Germinal center (tissue), 1 donor: ENCODE measurements at regions not wholly inside any gene's neighbourhood (a gene's known extent, or its start where the extent isn't known, plus 50 kb on each side); places are given as distances from the start of the nearest gene placed in this dataset.

Experiments used
- DNase-seq: peaks from one replicate; pipeline ENCODE4 v3.0.0; 2012; ENCODE audit warnings: mixed read lengths, low spot score

DNA sequence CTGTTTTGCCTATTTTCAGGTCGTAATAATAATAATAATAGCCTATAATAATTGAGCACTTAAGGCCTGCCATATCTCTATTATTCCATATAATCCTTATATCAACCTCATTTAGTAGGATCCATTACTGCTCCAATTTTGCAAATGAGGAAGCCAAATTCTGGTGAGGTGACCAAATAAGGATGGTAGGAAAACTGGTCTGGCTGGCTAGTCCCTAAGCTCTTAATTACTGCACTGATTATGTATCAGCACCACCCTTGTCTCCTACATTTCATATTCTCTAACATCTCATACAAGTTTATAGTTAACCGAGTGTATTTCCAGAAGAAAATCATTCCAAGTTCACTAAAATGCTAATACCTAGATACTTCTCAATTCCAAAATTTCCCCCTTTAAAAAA lies 166.5 kb upstream of the RGMB start:
- no peak for DNase-seq

DNA sequence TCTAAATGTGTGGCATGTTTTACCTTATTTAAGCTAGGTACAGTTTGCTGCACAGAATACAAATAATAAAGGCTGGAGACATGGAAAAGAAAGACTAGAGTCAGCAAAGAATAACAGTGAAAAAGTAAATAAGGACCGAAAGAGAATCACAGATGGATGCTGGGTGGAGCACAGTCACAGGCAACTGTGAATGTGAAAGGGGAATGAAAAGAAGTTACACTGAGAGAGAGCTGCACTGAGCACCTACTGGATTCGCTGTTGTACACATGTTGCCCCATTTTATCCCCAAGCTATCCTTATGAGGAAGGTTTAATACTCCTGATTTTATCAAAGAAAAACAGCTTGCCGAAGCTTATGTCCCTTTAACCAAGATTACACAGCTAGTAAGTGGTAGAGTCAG lies 165.4 kb upstream of the RGMB start:
- no peak for DNase-seq

DNA sequence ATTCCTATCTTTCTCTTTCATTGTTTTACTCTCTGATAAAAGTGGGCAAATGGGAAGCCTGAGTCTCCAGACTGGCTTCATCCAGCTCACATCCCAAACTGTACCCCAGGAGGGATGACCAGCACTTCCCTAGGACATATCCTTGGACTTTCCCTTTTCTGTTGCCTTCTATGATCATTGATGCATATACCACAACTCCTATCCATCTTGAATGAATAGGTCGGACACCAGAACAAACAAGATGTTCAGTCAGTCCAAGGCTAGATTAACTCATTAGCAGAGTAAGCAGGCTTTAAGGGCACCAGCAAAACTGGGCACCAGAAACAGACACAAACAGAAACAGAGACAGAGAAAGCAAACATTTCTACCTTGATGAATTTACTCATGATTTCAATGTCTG lies 159.1 kb upstream of the RGMB start:
- no peak for DNase-seq

DNA sequence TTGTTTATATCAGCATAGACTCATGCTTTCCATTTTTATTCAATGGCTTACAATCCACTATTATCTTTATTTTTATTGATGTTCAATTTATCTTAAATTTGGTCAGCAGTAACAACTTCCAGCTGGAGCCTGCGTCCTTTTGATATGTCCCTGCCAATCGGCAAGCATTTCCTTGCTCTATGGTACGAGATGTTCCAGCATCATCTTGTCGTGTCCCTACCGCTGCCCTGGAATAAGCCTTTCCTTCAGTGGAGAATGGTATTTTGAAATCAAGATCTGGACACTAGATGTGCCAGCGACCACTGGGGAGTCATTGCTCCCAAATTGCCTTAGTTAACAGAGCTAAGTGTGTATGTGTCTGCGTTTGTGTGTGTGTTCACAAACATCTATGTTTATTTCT lies 151.6 kb upstream of the RGMB start:
- DNase-seq = no peak

DNA sequence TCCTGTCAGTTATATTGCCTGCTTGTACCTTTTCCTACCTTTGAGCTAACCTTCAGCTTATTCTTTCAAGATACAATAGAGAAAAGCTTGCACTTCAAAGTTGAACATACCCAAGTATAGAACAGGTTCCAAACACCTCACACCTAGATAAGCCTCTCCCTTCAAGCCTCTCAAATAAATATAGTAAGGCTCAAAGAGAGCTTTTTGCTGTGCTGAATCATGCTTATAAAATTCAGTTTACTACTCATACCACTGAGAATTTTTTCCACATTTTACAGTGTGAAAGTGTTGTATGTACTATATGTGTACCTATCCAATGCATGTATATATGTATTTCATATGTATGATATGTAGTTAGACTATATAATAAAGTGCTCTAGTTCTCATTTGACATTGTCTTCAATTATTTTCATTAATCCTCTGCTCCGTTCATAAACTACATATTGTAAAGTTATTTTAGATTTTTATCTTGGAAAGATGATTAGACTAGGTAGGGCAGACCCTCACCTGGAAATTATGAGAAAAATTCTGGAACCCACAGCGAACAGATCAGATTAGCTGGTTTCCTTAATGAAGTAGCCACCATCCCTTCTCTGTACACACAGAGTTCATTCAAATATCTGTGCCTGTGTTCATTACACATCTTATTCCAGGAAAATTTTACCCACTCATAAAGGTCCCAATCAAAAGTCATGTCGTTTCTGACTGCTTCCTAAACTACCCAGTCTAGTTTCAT lies 149.2 kb upstream of the RGMB start:
- DNase-seq = no peak

DNA sequence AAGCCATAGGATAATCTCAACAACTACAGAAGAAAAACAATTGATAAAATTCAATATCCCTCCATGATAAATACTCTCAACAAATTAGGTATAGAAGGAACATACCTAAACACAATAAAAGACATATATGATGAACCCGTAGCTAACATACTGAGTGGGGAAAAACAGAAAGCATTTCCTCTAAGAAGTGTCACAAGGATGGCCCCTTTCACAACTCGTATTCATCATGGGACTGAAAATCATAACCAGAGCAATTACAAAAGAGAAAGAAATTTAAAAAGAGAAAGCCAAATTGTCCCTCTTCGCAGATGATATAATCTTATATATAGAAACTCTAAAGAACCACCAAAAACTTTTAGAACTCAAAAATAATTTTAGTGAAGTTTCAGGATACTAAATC lies 146.3 kb upstream of the RGMB start:
- no peak for DNase-seq

DNA sequence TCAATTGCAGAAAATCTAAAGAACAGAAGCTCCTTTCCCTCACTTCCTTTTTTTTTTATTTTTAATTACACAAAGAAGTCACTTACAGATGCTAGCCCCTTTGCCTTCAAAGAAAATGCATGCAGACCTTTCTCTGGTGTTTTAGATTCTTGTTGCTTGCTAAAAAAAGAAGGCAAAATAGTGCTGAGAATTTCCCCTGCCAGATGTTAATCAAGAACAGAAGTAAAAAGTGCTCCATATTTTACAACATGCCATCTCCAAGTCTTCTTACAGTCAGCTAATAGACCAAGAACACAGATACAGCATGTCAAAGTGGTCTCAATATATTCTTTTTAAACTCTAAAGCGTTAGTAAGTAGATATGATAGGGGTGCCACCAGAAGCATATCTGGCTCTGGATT lies 142.8 kb upstream of the RGMB start:
- no peak for DNase-seq

DNA sequence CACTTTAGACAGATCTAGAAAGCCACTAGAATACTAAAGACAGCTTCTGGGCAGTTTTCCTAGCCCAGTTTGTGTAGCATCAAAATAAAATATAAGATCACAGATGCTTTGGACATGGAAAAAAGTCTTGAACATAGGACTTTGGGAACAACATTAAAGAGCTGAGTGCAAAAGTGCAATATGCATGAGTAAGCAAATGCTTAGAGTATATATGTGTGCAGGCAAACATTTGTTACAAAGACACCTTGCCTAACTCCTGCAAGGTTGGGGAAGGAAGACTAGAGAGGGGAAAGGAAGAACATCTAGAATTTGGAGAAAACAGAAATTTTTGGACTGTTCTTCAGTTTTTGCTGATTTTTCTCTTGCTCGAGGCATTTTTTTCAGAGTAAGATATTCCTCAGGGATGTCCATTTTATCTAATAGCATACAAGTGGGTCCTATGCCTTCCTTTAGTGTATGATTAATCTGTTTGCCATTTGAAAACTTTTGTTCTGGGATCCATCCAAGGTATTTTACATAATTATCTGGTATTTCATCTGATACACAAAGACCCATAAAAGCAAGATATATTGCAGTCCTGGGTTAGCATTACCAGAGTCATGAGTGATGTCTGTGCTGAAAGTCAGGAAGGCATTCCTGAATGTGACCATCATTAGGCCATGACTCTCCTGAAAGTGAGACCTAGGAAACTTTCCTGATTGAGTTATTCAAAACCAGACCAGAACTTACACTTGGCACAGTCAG lies 142.0 kb upstream of the RGMB start:
- DNase-seq = no peak

DNA sequence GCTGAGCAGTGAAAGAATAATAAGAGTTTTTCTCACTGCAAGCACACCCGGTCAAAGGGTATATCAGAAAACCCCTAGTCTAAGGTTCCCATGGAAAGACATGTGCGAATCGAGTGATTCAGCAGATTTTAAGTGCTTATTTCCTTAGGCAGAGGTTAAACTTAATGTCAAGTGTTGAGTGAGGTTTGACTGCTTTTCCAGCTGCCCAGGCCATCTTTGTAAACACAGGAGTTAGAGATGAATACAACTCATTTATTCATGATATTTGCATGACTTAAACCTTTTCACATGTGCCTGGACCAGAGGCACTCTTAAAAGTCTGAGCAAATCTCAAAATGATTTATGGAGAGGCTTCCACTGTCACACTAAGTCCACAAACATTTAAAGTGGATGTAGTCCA lies 137.8 kb upstream of the RGMB start:
- DNase-seq = no peak

DNA sequence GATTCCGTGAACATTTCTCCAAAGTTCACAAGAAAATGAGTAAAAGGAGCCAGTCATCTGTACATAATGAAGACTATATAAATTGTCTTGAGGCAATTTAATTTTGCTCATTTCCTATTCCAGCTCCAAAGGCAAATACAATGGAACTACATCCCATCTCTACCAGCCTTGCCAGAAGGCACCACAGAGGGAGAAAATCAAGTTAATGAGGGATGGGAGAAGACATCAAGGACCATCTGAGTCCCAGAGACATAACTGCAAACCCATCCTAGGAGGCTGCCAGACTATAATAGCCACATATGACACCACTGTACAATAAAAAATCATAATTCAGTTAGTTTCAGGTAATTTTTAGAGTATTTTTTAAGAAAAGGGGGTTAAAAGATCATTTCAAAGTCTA lies 136.3 kb upstream of the RGMB start:
- no peak for DNase-seq

DNA sequence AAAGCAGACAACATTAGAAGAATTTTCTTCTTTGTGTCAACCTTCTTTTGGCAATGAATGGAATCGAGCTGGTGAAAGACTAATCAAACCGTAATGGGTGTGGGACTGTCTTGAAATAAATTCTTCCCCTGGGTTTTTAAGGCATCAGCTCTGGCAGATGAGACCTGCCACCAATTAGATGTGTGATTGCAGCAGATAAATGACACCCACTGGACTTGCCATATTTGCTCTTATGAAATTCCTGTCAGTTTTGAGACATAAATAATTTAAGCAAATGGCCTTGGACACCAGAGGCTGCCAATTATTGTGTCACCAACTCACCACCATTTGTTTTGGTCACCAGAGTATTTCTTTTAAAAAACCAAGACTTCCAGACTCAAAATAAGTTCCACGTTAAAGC lies 135.9 kb upstream of the RGMB start:
- DNase-seq = no peak

DNA sequence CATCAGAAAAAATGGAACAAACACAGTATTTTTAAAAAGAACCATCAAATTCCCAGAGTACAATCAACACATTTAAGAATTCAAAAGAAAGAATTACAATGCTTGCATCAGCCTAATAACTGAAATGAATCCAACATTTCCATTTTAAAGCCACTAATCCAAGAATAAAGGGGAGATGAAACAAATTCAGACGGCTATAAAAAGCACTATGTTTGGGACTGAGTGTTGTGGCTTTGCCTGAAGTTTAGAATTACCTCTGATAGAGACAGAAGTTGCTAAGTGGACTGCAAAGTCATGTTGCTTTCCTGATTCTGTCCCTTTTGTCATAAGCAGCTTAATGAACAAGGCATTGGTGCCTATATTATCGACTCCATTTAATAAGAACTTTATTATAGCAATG lies 135.4 kb upstream of the RGMB start:
- no peak for DNase-seq

DNA sequence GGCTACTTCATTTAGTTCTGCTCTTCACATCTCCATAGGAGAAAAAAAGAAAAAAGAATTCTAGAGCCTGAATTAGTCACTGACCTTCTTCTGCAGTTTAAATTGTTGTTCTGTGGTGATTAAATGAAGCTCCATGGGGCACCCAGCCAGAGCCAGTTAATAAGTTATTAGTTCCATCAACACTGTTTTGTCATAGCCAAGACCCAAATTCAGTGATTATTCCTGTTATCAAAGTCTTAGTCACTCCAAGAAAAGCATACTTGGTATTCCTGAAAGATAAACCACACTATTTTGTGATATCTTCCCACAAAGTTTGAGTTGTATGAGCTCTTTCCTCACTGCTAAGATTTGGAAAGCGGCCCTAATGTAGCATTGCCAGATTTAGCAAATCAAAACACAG lies 134.8 kb upstream of the RGMB start:
- DNase-seq = no peak

DNA sequence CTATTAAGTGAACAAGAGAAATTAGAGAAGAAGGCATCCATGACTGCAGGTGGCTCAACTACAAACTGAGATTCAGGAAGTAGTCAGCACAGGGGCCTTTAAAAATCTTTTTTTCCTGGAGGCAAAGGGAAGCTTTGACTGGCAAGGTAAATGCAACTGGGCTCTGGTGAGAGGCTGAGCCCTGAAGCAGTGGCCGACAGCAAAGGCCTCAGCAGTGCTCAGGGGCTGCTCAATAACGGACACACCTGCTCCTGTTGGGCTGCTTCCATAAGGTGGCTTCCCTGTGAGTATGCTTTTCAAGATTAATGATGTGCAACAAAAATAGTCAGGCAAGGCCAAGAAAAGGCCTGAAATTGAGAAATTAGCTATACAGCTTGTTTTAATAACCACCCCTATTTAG lies 134.2 kb upstream of the RGMB start:
- DNase-seq = no peak

DNA sequence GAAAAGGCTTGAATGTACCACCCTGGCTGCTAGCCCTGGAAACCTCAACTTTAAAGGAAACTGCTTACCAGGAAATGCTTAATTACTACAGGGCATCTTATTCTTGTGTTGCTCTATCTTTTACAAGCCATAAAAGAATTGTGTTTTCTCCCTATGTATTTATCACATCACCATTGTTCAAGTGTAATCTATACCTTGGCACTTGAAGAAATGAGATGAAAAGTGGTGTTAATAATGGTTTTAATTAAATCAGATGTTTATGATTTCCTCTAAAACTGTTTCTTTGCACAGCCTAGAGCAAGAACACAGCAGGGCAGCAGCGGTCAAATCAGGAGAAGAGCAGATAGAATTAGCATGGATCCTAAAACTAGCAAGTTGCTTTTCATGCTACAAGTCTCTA lies 131.8 kb upstream of the RGMB start:
- no peak for DNase-seq

DNA sequence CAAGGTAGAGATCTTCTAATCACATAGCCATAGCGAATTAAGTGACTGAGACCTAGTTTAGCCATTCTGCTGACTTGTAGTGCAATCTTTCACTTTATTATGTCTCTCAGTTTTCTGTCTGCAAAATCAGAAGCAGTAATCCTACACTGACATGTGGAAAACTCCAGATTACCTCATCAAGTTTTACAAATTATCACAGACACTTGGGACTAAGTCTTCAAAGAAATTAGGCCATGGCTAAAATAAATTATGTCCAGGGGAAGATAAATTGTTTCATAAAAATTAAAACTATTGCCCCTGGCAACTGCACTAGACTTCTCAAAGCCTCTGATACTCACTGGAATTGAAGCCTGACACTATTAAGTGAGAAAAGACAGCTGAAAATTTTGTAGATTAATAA lies 129.9 kb upstream of the RGMB start:
- DNase-seq = no peak

DNA sequence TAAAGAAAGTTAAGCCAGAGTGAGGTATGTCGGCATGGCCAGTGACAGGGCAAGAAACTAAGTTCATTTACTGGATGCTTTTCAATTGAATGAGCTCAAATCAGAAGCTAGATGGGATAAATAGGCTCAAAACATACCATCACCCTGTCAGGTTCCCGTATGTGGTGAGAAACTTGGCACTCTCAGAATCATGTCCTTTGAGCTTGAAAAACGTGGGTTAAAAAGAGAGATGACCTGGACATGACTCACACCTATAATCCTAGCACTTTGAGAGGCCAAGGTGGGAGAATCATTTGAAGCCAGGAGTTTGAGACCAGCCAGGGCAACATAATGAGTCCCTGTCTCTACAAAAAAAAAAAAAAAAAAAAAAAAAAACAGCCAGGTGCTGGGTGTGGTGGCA lies 121.7 kb upstream of the RGMB start:
- DNase-seq = no peak

DNA sequence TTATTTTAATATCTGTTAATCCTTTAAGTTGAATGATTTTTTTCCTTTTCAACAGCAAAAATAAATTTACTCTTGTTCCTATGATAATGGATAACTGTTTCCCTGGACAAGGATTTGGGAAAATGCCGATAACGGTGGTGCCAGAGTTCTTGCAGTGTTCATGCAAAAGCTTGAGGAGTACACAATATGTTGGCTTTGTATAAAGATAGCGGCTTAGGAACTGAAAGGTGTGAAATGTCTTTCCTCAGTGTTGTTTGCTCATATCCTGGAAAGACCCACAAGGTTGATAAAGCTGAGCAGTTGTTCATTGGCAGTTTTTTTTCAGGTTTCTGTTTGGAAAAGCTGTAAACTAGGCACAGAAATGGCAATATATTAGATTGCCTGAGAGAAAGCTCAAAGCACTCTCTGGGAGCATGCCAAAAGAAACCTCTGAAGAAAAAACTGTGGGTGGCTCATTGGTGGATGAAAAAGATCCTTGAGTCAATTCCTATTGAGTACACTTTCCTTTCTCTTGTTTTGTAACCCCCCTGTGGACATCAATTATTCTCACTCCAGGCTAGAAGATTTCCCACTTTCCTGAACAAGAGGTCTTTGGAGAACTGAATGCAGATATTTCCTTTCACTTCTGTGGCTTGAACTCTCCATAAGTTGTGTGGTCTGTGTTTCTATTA lies 117.2 kb upstream of the RGMB start:
- no peak for DNase-seq

DNA sequence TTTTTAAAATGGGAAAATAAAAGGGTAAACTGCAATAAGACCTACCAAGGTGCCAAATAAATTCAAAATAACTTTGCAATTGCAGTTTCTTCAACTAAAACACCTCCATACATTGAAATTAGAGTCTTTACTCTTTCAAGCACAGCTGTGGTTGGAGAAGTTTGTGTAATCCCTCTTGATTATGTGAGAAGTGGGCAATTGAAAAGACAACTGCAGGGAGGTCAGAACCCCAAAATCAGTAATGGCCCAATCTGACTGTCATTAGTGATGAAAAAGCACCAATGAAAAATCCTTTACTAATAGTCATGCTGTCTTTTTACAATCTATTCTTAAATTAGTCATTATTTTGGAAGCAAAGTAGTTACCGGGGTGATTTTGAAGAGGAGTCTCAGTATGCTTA lies 116.7 kb upstream of the RGMB start:
- no peak for DNase-seq

DNA sequence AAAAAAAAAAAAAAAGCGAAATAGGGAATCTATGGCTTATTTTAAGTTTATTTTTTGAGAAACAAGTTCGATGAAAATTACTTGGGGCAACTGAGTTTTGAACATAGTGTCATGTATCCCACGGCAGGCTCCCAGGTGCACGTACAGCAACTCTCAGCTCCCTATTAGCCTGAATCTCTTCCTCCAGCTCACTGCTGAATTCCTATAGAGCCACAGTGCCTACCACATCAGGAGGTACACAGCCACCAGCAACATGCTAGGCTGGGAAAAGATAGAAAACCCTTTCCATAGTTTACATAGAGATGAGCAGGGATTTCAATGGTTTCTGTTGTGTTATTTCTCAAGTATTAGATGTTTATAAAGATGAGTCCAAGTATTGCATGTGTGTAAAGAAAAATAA lies 115.9 kb upstream of the RGMB start:
- DNase-seq = no peak

DNA sequence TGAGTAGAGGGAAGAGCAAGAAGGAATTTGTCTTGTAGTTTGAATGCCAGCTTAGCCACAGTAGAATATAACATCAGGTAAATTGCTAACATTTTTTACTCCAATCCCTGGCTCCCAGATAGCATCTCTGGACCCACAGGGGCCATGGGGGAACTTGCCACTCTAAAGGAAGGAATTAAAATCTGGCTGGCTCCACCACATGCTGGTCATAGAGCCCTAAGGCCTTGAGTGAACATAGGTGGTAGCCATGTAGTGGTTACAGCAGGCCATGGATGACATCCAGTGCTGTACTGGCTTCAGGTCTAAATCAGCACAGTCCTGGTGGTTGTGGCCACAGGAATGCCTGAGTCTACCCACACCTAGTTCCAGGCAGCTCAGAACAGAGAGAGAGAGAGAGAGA lies 109.9 kb upstream of the RGMB start:
- DNase-seq = no peak

DNA sequence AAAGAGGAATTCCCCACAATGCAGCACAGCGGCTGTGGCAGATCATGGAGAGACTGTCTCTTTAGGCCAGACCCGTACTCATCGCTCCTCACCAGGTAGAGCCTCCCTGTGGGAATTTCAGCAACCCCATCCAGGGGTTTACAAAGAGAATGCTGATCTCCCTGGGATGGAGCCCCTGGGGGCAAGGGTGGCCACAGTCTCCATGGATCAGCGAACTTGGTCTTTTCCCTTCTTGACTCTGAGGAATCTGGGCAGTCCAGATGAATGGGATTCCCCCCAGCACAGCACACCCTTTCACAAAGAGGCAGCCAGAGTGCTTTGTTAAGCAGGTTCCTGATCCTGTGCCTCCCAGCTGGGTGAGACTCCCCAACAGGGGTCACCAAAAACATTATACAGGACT lies 108.7 kb upstream of the RGMB start:
- DNase-seq = no peak

DNA sequence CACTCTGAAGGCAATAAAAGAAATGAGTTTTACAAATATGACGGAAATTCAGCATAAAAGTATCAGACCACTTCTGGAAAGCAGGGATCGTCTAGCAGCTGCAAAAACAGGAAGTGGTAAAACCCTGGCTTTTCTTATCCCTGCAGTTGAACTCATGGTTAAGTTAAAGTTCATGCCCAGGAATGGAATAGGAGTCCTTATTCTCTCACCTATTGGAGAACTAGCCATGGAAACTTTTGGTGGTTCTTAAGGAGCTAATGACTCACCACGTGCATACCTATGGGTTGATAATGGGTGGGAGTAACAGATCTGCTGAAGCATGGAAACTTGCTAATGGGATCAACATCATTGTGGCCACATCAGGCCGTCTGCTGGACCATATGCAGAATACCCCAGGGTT lies 93.5 kb upstream of the RGMB start:
- no peak for DNase-seq

DNA sequence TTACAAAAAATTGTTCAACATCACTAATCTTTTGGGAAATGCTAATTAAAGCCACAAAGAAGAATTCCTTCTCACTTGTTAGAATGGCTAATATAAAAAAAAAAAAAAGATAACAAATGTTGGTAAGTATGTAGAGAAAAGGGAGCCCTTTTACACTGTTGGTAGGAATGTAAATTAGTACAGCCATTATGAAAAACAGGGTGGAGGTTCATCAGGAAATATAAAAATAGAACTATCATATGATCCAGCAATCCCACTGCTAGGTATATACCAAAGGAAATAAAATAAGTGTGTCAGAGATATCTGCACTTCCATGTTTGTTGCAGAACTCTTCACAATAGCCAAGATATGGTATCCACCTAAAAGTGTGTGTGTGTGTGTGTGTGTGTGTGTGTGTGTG lies 83.5 kb upstream of the RGMB start:
- no peak for DNase-seq
